Tibial nerve (tissue), 4 donors: ENCODE measurements at regions not wholly inside any gene's neighbourhood (a gene's known extent, or its start where the extent isn't known, plus 50 kb on each side); places are given as distances from the start of the nearest gene placed in this dataset.

Experiments
- EP300 ChIP-seq, 2 donors: sonication (generic); formaldehyde crosslinking; IDR thresholded peaks; one replicate each; pipeline ENCODE4 v1.6.1; 2017; ENCODE audit warnings: antibody characterized with exemption in 2 of 2, mild to moderate bottlenecking in 1 of 2
- POLR2A ChIP-seq, 2 donors: fragments of 450-650 bp; IDR thresholded peaks; one replicate each; pipeline ENCODE4 v1.6.1; 2017; ENCODE audit warnings: antibody characterized with exemption in 2 of 2, mild to moderate bottlenecking in 2 of 2, moderate library complexity in 2 of 2
- TF ChIP-seq, protein P1 (sequence below), 5 experiments: fragments of 200-600 bp in 3 of 5; fragments of 450-650 bp in 2 of 5; sonication (generic) in 3 of 5; IDR thresholded peaks; one replicate each; pipeline ENCODE4 v1.5.1; 2016 to 2019; ENCODE audit warnings: antibody characterized with exemption in 5 of 5, mild to moderate bottlenecking in 3 of 5, moderate library complexity in 2 of 5

DNA sequence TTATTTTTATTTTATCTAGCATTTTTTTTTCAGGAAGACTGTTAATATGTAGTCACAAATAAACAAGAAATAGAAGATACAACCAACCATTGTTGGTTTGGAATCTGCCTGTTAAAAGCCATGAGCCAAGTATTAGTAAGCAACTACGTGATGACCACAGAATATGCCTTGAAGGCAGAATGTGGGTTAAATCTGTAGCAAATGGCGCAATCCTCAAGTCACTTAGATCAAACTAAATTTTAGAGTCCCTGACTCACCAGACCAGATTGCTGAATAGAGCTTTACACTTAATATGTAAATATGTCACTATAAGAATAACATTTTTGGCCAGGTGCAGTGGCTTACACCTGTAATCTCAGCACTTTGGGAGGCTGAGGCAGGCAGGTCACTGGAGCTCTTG is 800.1 kb upstream of the CITED2 start:
- TF ChIP-seq, protein P1, sequence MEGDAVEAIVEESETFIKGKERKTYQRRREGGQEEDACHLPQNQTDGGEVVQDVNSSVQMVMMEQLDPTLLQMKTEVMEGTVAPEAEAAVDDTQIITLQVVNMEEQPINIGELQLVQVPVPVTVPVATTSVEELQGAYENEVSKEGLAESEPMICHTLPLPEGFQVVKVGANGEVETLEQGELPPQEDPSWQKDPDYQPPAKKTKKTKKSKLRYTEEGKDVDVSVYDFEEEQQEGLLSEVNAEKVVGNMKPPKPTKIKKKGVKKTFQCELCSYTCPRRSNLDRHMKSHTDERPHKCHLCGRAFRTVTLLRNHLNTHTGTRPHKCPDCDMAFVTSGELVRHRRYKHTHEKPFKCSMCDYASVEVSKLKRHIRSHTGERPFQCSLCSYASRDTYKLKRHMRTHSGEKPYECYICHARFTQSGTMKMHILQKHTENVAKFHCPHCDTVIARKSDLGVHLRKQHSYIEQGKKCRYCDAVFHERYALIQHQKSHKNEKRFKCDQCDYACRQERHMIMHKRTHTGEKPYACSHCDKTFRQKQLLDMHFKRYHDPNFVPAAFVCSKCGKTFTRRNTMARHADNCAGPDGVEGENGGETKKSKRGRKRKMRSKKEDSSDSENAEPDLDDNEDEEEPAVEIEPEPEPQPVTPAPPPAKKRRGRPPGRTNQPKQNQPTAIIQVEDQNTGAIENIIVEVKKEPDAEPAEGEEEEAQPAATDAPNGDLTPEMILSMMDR (IDR thresholded peaks at IDR 0.05): no peak
- TF ChIP-seq POLR2A (IDR thresholded peaks at IDR 0.05) (no peak), EP300 (IDR thresholded peaks at IDR 0.05) (no peak)
